Stomach (tissue), 4 donors: ENCODE measurements at regions not wholly inside any gene's neighbourhood (a gene's known extent, or its start where the extent isn't known, plus 50 kb on each side); places are given as distances from the start of the nearest gene placed in this dataset.

Experiments
- EP300 ChIP-seq: sonication (generic); formaldehyde crosslinking; IDR thresholded peaks from one replicate; pipeline ENCODE4 v1.6.1; 2017; ENCODE audit warnings: antibody characterized with exemption
- POLR2A ChIP-seq, 4 donors: fragments of 450-650 bp; IDR thresholded peaks; one replicate each; pipeline ENCODE4 v1.6.1; 2016; ENCODE audit warnings: antibody characterized with exemption in 4 of 4, control low read depth in 2 of 4, mild to moderate bottlenecking in 1 of 4, moderate library complexity in 1 of 4
- TF ChIP-seq, protein P1 (sequence below), 7 experiments: fragments of 450-650 bp in 4 of 7; fragments of 200-600 bp in 3 of 7; sonication (generic) in 3 of 7; IDR thresholded peaks; one replicate each; pipeline ENCODE4 v1.5.1; 2016 to 2019; ENCODE audit warnings: antibody characterized with exemption in 7 of 7, control low read depth in 2 of 7, mild to moderate bottlenecking in 1 of 7

DNA sequence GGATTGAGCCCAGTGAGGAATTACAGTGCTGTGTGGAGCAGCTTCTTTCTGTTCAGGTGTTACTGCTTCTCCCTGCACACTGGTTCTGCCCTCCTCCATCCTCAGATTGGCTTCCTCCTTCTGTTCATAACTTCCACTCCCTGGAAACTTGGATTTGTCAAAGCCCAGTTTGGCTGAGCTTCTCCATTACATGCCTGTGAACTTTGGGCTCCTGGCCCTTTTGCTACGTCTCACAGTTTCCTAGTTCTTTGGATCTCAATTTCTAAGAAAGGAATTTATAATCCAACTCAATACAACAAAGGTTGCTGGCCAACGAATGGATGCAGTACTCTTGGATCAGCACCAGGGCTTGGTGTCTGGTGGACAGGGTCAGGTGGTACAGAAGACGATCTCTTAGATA is 318.1 kb downstream of the RPS24 start:
- TF ChIP-seq POLR2A (IDR thresholded peaks at IDR 0.05) (no peak), EP300 (no peak)
- TF ChIP-seq, protein P1, sequence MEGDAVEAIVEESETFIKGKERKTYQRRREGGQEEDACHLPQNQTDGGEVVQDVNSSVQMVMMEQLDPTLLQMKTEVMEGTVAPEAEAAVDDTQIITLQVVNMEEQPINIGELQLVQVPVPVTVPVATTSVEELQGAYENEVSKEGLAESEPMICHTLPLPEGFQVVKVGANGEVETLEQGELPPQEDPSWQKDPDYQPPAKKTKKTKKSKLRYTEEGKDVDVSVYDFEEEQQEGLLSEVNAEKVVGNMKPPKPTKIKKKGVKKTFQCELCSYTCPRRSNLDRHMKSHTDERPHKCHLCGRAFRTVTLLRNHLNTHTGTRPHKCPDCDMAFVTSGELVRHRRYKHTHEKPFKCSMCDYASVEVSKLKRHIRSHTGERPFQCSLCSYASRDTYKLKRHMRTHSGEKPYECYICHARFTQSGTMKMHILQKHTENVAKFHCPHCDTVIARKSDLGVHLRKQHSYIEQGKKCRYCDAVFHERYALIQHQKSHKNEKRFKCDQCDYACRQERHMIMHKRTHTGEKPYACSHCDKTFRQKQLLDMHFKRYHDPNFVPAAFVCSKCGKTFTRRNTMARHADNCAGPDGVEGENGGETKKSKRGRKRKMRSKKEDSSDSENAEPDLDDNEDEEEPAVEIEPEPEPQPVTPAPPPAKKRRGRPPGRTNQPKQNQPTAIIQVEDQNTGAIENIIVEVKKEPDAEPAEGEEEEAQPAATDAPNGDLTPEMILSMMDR (IDR thresholded peaks at IDR 0.05): no peak
